Skeletal muscle satellite cell (primary cell): ENCODE measurements at regions not wholly inside any gene's neighbourhood (a gene's known extent, or its start where the extent isn't known, plus 50 kb on each side); places are given as distances from the start of the nearest gene placed in this dataset.

Source experiments
- H3K27me3 ChIP-seq: 2 replicates; pipeline ENCODE4 v1.7.0; 2013; ENCODE audit warnings: low read length; ENCODE audit not compliant: control insufficient read depth, insufficient read depth
- H3K36me3 ChIP-seq: 2 replicates; pipeline ENCODE4 v1.7.0; 2013; ENCODE audit warnings: mild to moderate bottlenecking, control low read depth, low read length; ENCODE audit not compliant: insufficient read depth
- H3K4me1 ChIP-seq: 2 replicates; pipeline ENCODE4 v1.7.0; 2013; ENCODE audit warnings: low read length; ENCODE audit not compliant: control insufficient read depth, insufficient read depth
- H3K4me2 ChIP-seq: 2 replicates; pipeline ENCODE4 v1.7.0; 2013; ENCODE audit warnings: mild to moderate bottlenecking, low read length
- H3K4me3 ChIP-seq: 2 replicates; pipeline ENCODE4 v1.7.0; 2013; ENCODE audit warnings: low read length
- H3K9ac ChIP-seq: 2 replicates; pipeline ENCODE4 v1.7.0; 2013; ENCODE audit warnings: mild to moderate bottlenecking, low read depth, low read length, moderate library complexity
- H3K9me3 ChIP-seq: replicated peaks from 2 replicates; pipeline ENCODE4 v1.7.0; 2013; ENCODE audit warnings: mild to moderate bottlenecking, control low read depth, low read length

DNA sequence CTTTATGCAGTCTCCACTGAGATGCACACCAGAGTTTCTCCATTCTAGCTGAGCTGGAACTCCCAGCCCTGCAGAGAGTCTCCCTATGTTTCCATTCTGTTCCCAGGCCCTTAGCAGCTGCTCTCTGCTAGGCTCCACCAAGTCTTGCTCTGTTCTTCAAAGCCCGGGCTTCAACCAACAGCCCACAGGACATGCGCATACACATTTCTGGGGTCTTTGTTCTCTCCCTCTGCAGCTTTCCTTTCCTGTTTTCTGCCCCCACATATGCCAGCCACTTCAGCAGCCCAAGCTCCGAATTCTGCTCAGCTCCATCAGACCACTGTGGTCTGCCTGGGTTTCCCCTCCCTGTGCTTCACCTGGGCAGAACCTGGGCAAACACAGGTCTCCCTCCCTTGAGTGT, 205.9 kb downstream of the CBLN1 start:
- Histone ChIP-seq H3K9me3 (peaks cover 13% of the 10 kb centered on the region), H3K27me3 (no peaks in the 10 kb centered on the region), H3K4me2 (no peak overlapping the region), H3K36me3 (no peaks in the 10 kb centered on the region), H3K9ac (no peak overlapping the region), H3K4me1 (no peaks in the 10 kb centered on the region), H3K4me3 (no peak overlapping the region)

DNA sequence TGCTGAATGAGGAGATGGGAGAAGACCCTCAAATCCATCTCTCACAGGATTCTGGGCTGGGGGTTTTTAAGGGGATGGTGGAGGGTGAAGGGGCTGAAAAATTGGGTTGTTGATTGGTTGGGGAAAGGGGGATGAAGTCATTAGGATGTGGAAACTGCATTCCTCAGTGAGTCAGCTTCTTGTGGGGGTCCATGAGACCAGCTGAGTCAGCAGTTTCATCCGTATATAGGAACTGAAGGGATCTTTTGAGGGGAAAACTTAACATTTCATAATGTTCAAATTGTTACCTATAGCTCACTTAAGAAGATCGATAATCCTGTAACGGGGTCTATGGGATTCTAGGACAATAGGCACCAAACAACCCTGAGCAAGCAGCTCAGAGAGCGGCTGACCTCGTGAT, 213.4 kb downstream of the CBLN1 start:
- Histone ChIP-seq H3K4me1 (no peaks in the 10 kb centered on the region), H3K4me2 (no peak overlapping the region), H3K9me3 (no peaks in the 10 kb centered on the region), H3K36me3 (no peaks in the 10 kb centered on the region), H3K4me3 (no peak overlapping the region), H3K9ac (no peak overlapping the region), H3K27me3 (no peaks in the 10 kb centered on the region)

DNA sequence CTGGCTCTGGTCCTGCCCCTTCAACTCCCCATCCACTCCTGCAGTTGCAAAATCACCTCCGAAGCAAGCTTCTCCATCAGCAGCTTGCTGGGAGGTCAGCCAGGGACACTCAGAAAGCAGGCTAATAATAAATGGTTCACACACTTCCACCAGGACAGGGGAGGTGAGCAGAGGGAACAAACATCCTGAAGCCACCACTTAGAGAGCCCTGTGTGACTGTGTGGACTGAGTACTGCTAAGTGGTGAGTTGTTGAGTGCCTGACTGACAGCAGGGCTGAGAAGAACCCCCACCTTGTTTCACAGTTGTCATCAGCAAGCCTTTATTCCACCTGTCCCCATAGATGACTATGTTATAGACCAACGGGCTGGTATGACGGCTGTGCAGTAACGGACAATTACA, 213.9 kb downstream of the CBLN1 start:
- H3K36me3 ChIP-seq, result no peaks in the 10 kb centered on the region
- H3K9ac ChIP-seq, result no peak overlapping the region
- H3K4me1 ChIP-seq, result no peaks in the 10 kb centered on the region
- no peak overlapping the region for H3K4me2 ChIP-seq
- no peak overlapping the region for H3K4me3 ChIP-seq
- no peaks in the 10 kb centered on the region for H3K9me3 ChIP-seq
- no peaks in the 10 kb centered on the region for H3K27me3 ChIP-seq

DNA sequence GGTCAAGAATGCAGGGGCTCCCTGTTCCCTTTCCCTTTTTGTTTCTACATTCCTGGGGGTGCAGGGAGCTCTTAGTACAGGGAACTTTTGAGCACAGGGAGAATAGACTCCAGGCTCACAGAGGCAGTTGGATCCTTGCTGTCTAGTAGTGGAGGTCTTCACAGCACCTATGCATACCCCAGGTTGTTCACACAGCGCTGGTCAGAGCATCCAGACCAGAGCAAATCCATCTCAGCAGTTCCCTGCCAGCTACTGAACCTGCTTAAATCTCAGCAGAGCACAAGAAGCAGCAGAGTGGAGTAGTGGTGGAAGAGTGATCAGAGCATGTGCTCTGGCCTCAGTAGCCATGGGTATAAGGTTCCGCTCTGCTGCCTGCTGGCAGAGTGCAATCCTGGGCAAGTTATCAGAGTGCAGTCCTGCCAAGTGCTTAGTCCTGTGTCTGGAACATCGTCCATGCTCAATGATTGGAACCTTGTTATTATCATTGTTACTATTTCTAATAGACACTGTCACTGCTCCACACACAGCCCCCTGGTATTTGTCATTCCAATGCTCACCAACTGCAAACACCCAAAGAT, 220.4 kb downstream of the CBLN1 start:
- Histone ChIP-seq H3K36me3 (no peaks in the 10 kb centered on the region), H3K27me3 (no peaks in the 10 kb centered on the region), H3K4me3 (no peak overlapping the region), H3K9ac (no peak overlapping the region), H3K4me1 (no peaks in the 10 kb centered on the region), H3K9me3 (no peaks in the 10 kb centered on the region), H3K4me2 (no peak overlapping the region)

DNA sequence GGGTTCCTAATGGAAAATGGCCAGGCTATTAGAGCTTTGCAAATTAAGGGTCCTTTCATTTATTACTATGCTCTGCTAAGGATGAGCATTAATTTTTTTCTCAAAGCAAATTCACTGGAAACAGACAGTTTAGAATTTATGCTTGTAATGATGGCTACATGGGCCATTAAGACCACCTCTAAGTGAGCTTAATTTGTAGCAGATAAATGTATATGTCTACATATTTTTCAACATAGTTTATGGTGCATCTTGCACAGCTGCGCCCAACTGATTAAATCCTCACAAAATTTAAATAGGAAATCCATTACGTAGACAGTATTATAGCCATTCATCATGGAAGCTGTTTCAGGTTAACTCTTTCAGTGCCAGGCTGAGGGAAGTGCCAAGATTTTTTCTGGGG, 220.9 kb downstream of the CBLN1 start:
- Histone ChIP-seq H3K9me3 (no peaks in the 10 kb centered on the region), H3K27me3 (no peaks in the 10 kb centered on the region), H3K36me3 (no peaks in the 10 kb centered on the region), H3K9ac (no peak overlapping the region), H3K4me1 (no peaks in the 10 kb centered on the region), H3K4me2 (no peak overlapping the region), H3K4me3 (no peak overlapping the region)

DNA sequence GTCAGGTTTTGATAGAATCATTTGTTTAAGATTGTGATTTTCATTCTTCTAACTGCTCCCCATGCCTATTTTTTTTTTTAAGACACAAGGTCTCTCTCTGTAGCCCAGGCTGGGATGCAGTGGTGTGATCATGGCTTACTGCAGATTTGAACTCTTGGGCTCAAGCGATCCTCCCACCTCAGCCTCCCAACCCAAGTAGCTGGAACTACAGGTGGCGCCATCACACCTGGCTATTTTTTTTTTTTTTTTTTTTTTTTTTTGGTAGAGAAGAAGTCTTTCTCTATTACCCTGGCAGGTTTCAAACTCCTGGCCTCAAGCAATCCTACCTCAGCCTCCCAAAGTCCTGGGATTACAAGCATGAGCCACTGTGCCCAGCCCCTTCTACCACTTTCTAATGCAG, 223.3 kb downstream of the CBLN1 start:
- no peak overlapping the region for H3K4me2 ChIP-seq
- no peak overlapping the region for H3K9ac ChIP-seq
- H3K27me3 ChIP-seq, result no peaks in the 10 kb centered on the region
- H3K4me1 ChIP-seq, result no peaks in the 10 kb centered on the region
- no peaks in the 10 kb centered on the region for H3K36me3 ChIP-seq
- no peaks in the 10 kb centered on the region for H3K9me3 ChIP-seq
- no peak overlapping the region for H3K4me3 ChIP-seq

DNA sequence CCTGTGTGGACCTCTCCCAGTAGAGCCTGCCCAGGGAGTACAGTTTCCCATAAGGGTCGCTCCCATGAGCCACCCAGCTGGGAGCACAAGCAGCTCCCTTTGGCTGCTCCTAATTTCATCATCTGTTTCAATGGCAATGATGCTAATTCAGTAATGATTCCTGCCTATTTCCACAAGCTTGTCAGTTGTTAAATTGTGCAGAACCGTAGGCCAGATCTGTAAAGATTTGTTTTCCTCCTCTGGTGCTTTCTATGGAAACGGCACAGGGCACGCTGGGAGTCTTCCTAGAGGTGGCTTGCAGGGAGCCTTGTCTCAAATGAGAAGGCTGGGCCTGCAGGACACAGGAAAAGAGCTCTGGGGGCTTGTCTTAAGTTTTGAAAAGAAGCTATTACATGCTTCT, 223.7 kb downstream of the CBLN1 start:
- Histone ChIP-seq H3K36me3 (no peaks in the 10 kb centered on the region), H3K4me1 (no peaks in the 10 kb centered on the region), H3K9ac (no peak overlapping the region), H3K9me3 (no peaks in the 10 kb centered on the region), H3K4me3 (no peak overlapping the region), H3K4me2 (no peak overlapping the region), H3K27me3 (no peaks in the 10 kb centered on the region)

DNA sequence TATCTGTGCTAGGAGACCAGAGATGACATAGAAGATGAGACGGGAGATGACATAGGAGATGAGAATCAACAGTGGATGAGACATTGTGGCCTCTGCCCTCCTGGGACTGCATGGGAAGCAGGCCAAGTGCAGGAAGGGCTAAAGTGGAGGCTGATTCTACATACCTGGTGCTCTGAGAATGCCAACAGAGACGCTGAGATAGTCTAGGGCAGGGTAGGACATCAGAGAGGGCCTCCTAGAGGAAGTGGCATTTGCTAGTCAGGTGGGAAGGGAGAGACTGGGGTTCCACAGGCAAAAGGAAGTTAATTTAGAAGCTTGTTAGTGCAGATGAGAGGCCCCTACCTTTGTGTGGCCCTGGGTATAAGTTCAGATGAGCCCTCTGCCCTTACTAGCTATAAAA, 224.2 kb downstream of the CBLN1 start:
- no peaks in the 10 kb centered on the region for H3K9me3 ChIP-seq
- H3K4me1 ChIP-seq, result no peaks in the 10 kb centered on the region
- no peaks in the 10 kb centered on the region for H3K36me3 ChIP-seq
- no peak overlapping the region for H3K9ac ChIP-seq
- no peak overlapping the region for H3K4me3 ChIP-seq
- no peaks in the 10 kb centered on the region for H3K27me3 ChIP-seq
- H3K4me2 ChIP-seq, result no peak overlapping the region

DNA sequence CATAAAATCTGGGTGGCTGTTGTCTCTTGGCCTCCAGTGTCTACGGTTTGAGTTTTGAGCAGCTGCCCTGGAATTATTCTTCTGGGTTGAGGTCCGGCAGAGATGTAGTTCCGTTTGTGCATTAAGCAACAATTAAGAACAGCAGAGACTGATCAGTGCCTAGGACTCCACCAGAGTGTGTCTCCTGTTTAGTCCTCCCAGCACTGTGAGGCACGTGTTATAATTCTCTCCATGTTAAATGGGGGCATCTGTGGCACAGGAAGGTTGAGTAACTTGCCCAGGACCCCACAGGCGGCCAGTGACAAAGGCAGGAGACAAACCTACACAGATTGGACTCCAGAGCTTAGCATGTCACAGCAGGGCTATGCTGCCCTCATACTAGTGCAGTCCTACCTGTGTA, 225.1 kb downstream of the CBLN1 start:
- Histone ChIP-seq H3K36me3 (no peaks in the 10 kb centered on the region), H3K27me3 (no peaks in the 10 kb centered on the region)

DNA sequence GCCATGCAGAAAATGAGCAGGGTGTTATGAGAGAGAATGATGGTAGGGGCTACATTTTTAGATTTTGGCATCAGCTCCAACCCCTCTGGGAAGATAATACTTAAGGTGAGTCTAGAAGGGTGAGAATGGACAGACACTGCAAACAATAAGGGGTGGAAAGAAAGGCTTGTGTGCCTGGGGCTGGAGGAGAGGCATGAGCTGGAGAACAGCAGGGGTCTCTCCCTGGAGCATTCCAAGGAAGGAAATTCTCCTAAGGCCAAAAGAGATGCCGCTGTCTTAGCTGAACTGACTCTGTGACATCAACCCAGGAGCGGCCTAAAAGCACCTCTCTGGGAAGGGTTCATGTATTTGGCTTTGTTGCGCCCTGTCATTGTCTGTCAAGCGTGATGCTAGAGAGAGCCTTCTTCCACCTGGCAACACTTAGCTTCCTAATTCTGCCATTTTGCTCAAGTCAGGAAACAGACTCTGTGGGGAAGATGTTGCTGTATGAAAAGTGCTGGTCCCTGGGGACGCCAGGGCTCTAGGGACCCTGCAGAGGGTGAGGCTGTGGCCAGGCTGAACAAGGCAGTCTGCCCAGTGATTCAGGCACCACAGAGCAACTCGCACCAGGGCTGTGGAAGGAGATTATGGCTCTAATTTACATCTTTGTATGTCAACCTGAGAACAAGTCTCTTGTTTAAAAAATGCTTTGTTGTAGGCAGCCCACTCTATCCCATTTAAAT, 225.7 kb downstream of the CBLN1 start:
- no peak overlapping the region for H3K9ac ChIP-seq
- H3K4me1 ChIP-seq, result no peaks in the 10 kb centered on the region
- H3K9me3 ChIP-seq, result no peaks in the 10 kb centered on the region
- H3K27me3 ChIP-seq, result no peaks in the 10 kb centered on the region
- no peak overlapping the region for H3K4me3 ChIP-seq
- H3K4me2 ChIP-seq, result no peak overlapping the region
- no peaks in the 10 kb centered on the region for H3K36me3 ChIP-seq

More for the DNA sequence above, 225.1 kb downstream of the CBLN1 start:
- Histone ChIP-seq H3K4me3 (no peak overlapping the region), H3K9me3 (no peaks in the 10 kb centered on the region), H3K4me2 (no peak overlapping the region), H3K4me1 (no peaks in the 10 kb centered on the region), H3K9ac (no peak overlapping the region)

DNA sequence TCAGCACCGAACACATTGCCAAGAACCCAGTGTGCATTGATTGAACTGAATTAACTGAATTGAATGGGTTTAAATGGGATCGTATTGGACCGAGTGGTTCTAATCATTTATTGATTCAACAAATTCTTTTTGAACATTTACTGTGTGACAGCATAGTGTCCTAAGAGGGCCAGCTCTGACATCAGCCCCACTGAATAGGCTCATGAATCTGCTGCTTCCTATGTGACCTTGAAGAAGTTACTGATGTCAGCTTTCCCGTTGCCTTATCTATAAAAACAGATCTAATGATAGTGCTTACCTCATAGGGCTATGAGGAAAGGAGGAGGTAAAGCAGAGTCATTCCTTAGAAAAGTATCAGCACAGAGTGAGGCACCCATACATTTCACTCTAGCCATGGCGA, 226.3 kb downstream of the CBLN1 start:
- Histone ChIP-seq H3K36me3 (no peaks in the 10 kb centered on the region), H3K4me3 (no peak overlapping the region), H3K4me1 (no peaks in the 10 kb centered on the region), H3K9ac (no peak overlapping the region), H3K9me3 (no peaks in the 10 kb centered on the region), H3K27me3 (no peaks in the 10 kb centered on the region), H3K4me2 (no peak overlapping the region)

DNA sequence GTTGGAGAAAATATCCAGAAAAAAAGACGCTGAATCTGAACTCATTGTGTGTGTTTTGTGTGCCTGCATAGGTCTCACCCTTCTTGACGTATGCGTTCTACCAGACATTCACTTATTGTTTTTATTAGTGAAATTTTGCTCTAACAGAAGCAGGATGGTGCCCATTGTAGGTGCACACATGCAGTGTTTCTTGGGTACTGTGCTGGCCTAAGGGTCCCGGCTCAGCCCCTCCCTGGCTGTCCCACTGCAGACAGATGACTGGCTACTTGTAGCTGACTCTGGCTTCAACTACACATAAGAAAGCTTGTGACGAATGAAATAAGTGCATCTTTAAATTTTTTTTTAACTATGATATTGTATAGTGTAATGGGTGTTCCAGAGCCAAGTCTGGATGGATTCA, 227.0 kb downstream of the CBLN1 start:
- Histone ChIP-seq H3K4me1 (no peaks in the 10 kb centered on the region), H3K9me3 (no peaks in the 10 kb centered on the region), H3K27me3 (no peaks in the 10 kb centered on the region), H3K4me3 (no peak overlapping the region), H3K36me3 (no peaks in the 10 kb centered on the region), H3K9ac (no peak overlapping the region), H3K4me2 (no peak overlapping the region)
